ENCODE measurements at regions not wholly inside any gene's neighbourhood (a gene's known extent, or its start where the extent isn't known, plus 50 kb on each side); places are given as distances from the start of the nearest gene placed in this dataset.

GRCh38 chr21:34017039-34017961, 56.1 kb upstream of the MRPS6 start:
- H4K20me1 ChIP-seq (replicated peaks; ENCODE audit: control insufficient read depth, extremely low read depth, insufficient read depth, low read length), result no peaks in the 10 kb centered on the region
- no peaks in the 10 kb centered on the region for H3K9me1 ChIP-seq (replicated peaks; ENCODE audit: control insufficient read depth, extremely low read depth, insufficient read depth, low read length)
- ChIA-PET CTCF (interaction anchor here (0.8 to 2.6 kb wide), 2 partner anchors 14 to 93 kb away, joined by 4 to 10 read pairs; no protein-coding TSS in a partner anchor), POLR2A (no interaction called here)
- no peaks in the 10 kb centered on the region for H3K4me1 ChIP-seq (ENCODE audit: control insufficient read depth, extremely low read depth, insufficient read depth, low read length)
- H3K9ac ChIP-seq (replicated peaks; ENCODE audit: extremely low read depth, insufficient read depth, low read length), result no peak overlapping the region
- H3K36me3 ChIP-seq (ENCODE audit: control insufficient read depth in 2 of 2, extremely low read depth in 1 of 2, insufficient read depth in 2 of 2, low read length in 2 of 2), result no peaks in the 10 kb centered on the region
- dilution Hi-C loops (cut with MboI; ENCODE audit: extremely low pct_ligation_motif_present, low sequenced_read_pairs), result no loop called here
- BruUV-seq (replicated peaks), result no TSS peak
- DNase-seq (ENCODE audit: low read depth, low spot score) (no peak), FAIRE-seq (no peak)
- peaks cover 3 to 13% of the 10 kb centered on the region in 2 experiments for H3K27me3 ChIP-seq (ENCODE audit: control insufficient read depth in 2 of 2, insufficient read depth in 2 of 2, low read length in 2 of 2)
- intact Hi-C loops (cut with micrococcal nuclease), result no loop called here
- no peak overlapping the region for H3K4me3 ChIP-seq (replicated peaks in 1 of 3; ENCODE audit: insufficient read depth in 1 of 3, low read depth in 1 of 3, low read length in 3 of 3)
- no peaks in the 10 kb centered on the region for H3K79me2 ChIP-seq (ENCODE audit: control insufficient read depth, insufficient read depth, low read length)
- H3K9me3 ChIP-seq (replicated peaks; ENCODE audit: control insufficient read depth, insufficient read depth, low read length), result no peaks in the 10 kb centered on the region
- TF ChIP-seq POLR2A (IDR thresholded peaks at IDR 0.05; ENCODE audit: low read depth, low read length) (no peak), JUN (IDR thresholded peaks at IDR 0.05; ENCODE audit: borderline replicate concordance, insufficient read depth, insufficient read length, low read depth) (no peak), EZH2 (IDR thresholded peaks at IDR 0.05; ENCODE audit: borderline replicate concordance, low read depth, low read length, severe bottlenecking) (no peak), GATA2 (IDR thresholded peaks at IDR 0.05; ENCODE audit: insufficient read depth, insufficient read length, low read depth, low read length) (no peak), FOS (IDR thresholded peaks at IDR 0.05; ENCODE audit: borderline replicate concordance, insufficient read depth, low read length) (no peak), MYC (IDR thresholded peaks at IDR 0.05; ENCODE audit: low read depth, low read length) (no peak), CTCF (IDR thresholded peaks at IDR 0.05; ENCODE audit: extremely low read depth in 1 of 2, insufficient read depth in 1 of 2, low read depth in 1 of 2, low read length in 2 of 2) (no peak), POLR2AphosphoS5 (IDR thresholded peaks at IDR 0.05; ENCODE audit: insufficient read depth, low read depth, low read length) (no peak), MAX (IDR thresholded peaks at IDR 0.05; ENCODE audit: insufficient read depth, insufficient read length) (no peak)
- H3K27ac ChIP-seq (ENCODE audit: insufficient read depth, low read depth, low read length), result no peak overlapping the region
- no peak overlapping the region for H3K4me2 ChIP-seq (ENCODE audit: insufficient read depth, low read length)
- H2AFZ ChIP-seq (ENCODE audit: low read depth, low read length), result no peak overlapping the region
